Colonic mucosa (tissue), 4 donors: ENCODE measurements at regions not wholly inside any gene's neighbourhood (a gene's known extent, or its start where the extent isn't known, plus 50 kb on each side); places are given as distances from the start of the nearest gene placed in this dataset.

ENCODE experiments used
- DNase-seq: peaks from one replicate; pipeline ENCODE4 v3.0.0-alpha.2; 2020
- H3K27ac ChIP-seq: fragments of 200-600 bp; one replicate; pipeline ENCODE4 v1.8.0; 2021
- H3K27me3 ChIP-seq: fragments of 200-600 bp; one replicate; pipeline ENCODE4 v1.8.0; 2021
- H3K36me3 ChIP-seq: fragments of 200-600 bp; one replicate; pipeline ENCODE4 v1.8.0; 2021
- H3K4me1 ChIP-seq: fragments of 200-600 bp; one replicate; pipeline ENCODE4 v1.8.0; 2021; ENCODE audit warnings: mild to moderate bottlenecking
- H3K4me3 ChIP-seq: fragments of 200-600 bp; one replicate; pipeline ENCODE4 v1.8.0; 2021
- H3K9ac ChIP-seq, 2 donors: one replicate each; pipeline ENCODE4 v1.7.0; 2013; ENCODE audit warnings: control low read depth in 2 of 2, low read depth in 2 of 2, low read length in 2 of 2
- H3K9me3 ChIP-seq: fragments of 200-600 bp; one replicate; pipeline ENCODE4 v1.8.0; 2021
- intact Hi-C: fragments of 100-400 bp; cut with DNase I; formaldehyde crosslinking; loops from one replicate; pipeline ENCODE4 v1.14.1; 2022
- TF ChIP-seq, protein P1 (sequence below): fragments of 200-600 bp; IDR thresholded peaks from one replicate; pipeline ENCODE4 v1.8.0; 2022; ENCODE audit warnings: antibody characterized with exemption, mild to moderate bottlenecking
- donor health status: healthy.
- donor health status: DM: no; HTN: no; CAD: no.
- donor health status: DM: no; HTN: no; CAD: no.

DNA sequence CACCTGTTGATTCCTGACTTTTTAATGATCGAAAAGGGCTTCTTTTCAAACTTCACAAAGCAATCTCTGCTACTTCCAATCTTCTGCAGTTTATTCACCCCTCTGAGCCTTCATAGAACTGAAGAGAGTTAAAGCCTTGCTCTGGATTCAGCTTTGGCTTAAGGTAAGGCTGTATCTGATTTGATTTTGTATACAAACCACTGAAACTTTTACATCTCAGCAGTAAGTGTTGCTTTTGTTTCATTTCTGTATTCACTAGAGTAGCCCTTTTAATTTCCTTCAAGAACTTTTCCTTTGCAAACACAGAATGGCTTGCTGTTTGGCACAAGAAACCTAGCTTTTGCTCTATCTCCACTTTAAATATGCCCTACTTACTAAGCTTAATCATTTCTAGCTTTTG, 1193.0 kb upstream of the GBE1 start:
- DNase-seq: no peak

DNA sequence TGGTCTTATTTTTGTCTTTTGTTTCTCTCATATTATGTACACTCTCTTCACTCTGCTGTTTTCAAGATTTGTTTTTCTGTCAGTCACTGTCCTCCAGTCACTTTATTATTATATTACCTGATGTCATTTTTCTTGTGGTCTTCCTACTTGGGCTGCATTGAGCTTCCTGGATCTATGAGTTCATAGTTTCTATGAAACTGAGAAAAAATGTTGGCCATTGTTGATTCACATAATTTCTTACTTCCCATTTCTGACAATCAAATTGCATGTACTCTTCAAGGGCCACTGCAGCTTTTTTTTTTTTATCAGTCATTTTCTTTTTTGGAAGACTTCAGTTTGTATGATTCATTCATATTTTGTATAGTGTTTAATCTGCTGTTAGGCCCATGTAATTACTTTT, 1180.6 kb upstream of the GBE1 start:
- no peaks in the 10 kb centered on the region for H3K36me3 ChIP-seq
- no peaks in the 10 kb centered on the region for H3K4me1 ChIP-seq
- intact Hi-C loops: no loop called here
- H3K4me3 ChIP-seq: no peak overlapping the region
- no peaks in the 10 kb centered on the region for H3K9me3 ChIP-seq
- no peak overlapping the region for H3K27ac ChIP-seq
- DNase-seq: no peak
- H3K9ac ChIP-seq: no peak overlapping the region
- TF ChIP-seq, protein P1, sequence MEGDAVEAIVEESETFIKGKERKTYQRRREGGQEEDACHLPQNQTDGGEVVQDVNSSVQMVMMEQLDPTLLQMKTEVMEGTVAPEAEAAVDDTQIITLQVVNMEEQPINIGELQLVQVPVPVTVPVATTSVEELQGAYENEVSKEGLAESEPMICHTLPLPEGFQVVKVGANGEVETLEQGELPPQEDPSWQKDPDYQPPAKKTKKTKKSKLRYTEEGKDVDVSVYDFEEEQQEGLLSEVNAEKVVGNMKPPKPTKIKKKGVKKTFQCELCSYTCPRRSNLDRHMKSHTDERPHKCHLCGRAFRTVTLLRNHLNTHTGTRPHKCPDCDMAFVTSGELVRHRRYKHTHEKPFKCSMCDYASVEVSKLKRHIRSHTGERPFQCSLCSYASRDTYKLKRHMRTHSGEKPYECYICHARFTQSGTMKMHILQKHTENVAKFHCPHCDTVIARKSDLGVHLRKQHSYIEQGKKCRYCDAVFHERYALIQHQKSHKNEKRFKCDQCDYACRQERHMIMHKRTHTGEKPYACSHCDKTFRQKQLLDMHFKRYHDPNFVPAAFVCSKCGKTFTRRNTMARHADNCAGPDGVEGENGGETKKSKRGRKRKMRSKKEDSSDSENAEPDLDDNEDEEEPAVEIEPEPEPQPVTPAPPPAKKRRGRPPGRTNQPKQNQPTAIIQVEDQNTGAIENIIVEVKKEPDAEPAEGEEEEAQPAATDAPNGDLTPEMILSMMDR: no peak
- H3K27me3 ChIP-seq: no peaks in the 10 kb centered on the region

More for the DNA sequence above, 1193.0 kb upstream of the GBE1 start:
- no peak overlapping the region for H3K4me3 ChIP-seq
- no peaks in the 10 kb centered on the region for H3K9me3 ChIP-seq
- TF ChIP-seq, protein P1: no peak
- intact Hi-C loops: no loop called here
- H3K4me1 ChIP-seq: no peaks in the 10 kb centered on the region
- no peaks in the 10 kb centered on the region for H3K36me3 ChIP-seq
- H3K27me3 ChIP-seq: no peaks in the 10 kb centered on the region
- no peak overlapping the region for H3K9ac ChIP-seq
- H3K27ac ChIP-seq: no peak overlapping the region

DNA sequence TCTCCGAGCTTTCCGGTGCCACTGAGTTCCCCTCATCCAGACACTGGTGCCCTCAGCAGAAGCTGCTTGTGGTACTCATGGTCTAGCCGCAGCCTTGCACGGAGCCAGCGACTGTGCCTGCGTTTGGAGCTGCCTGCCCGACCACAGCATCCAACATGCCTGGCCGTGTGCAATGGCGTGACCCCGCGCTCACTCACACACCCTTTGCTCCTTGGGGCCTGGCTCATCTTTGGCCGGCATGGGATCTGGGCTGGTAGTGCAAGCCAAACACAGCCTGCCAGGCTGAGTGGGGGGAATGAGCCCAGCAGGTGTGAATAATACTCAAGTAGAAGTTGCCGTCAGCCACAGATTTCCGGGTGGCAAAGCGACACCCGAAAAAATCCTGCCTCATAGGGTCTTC, 1178.7 kb upstream of the GBE1 start:
- no peak for DNase-seq
- intact Hi-C loops: no loop called here
- TF ChIP-seq, protein P1: no peak
- Histone ChIP-seq H3K36me3 (no peaks in the 10 kb centered on the region), H3K4me3 (no peak overlapping the region), H3K27me3 (no peaks in the 10 kb centered on the region), H3K27ac (no peak overlapping the region), H3K9me3 (no peaks in the 10 kb centered on the region), H3K4me1 (no peaks in the 10 kb centered on the region), H3K9ac (no peak overlapping the region)

DNA sequence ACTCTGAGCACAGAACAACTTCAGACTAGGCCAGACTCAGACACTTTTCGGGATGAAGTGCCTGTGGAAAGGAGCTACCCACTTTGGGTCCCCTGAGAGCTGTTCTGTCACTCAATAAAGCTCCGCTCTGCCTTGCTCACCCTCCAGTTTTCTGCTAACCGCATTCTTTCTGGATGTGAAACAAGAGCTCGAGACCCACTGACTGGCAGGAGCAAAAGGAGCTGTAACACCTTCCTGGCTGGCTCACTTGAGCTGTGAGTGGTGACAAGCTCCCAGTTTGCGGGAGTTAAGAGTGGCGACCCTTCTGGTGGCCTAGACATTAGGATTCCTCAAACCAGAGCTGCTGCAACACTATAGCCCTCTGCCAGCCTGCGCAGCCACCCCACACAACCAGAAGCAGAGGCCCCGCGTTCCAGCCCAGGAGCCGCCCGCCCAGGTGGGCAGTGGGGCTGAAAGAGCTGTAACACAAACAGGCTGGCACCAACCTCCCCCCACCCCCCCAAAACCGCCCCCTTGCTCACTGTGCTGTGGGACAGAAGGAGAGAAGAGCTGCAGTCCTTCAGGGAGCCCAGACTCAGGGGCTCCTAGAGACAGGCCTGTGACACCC, 1178.1 kb upstream of the GBE1 start:
- no peak for DNase-seq

DNA sequence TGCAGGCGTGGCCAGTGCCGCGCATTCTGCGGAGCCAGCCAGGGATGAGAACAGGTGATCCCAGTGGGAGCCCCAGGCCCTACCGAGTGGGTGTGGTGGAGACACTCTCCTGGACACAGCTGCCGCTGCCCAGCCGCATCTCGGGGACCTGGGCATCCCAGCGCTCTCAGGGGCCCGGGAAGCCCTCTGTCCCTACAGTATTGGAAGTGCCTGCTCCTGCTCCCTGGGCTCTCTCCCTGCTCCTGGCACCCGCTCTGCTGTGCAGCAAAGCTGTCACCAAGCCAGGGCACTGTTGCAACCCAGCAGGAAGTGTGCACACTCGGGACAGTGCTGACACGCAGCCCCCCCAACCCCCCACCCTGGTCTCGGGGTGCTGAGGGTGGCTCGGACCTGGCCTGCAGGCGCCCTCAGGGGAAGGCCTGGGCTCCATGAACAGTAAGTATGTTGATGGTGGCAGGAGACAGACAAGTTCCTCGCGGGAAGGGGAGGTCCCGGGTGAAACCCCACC, 1177.4 kb upstream of the GBE1 start:
- Histone ChIP-seq H3K36me3 (no peaks in the 10 kb centered on the region), H3K27ac (no peak overlapping the region), H3K4me3 (no peak overlapping the region), H3K9ac (no peak overlapping the region), H3K4me1 (no peaks in the 10 kb centered on the region), H3K27me3 (no peaks in the 10 kb centered on the region), H3K9me3 (no peaks in the 10 kb centered on the region)
- intact Hi-C loops: no loop called here
- no peak for DNase-seq
- TF ChIP-seq, protein P1: no peak

More for the DNA sequence above, 1178.1 kb upstream of the GBE1 start:
- H3K9ac ChIP-seq: no peak overlapping the region
- H3K27me3 ChIP-seq: no peaks in the 10 kb centered on the region
- H3K36me3 ChIP-seq: no peaks in the 10 kb centered on the region
- intact Hi-C loops: no loop called here
- no peak overlapping the region for H3K4me3 ChIP-seq
- H3K27ac ChIP-seq: no peak overlapping the region
- H3K9me3 ChIP-seq: no peaks in the 10 kb centered on the region
- TF ChIP-seq, protein P1: no peak
- no peaks in the 10 kb centered on the region for H3K4me1 ChIP-seq
